ENCODE measurements at regions not wholly inside any gene's neighbourhood (a gene's known extent, or its start where the extent isn't known, plus 50 kb on each side); places are given as distances from the start of the nearest gene placed in this dataset.

- 52 to 54% methylated on average over 13 of the region's 13 CpGs for WGBS, 2 experiments (ENCODE audit: low coverage in 1 of 2, low lambda C conversion rate in 2 of 2, missing lambda C conversion rate in 2 of 2)
- Histone ChIP-seq H3K27me3 (replicated peaks; ENCODE audit: insufficient read depth) (peaks cover 39% of the 10 kb centered on the region), H4K20me1 (ENCODE audit: insufficient read depth) (no peaks in the 10 kb centered on the region), H3K79me2 (ENCODE audit: insufficient read depth) (no peaks in the 10 kb centered on the region), H2AFZ (no peak overlapping the region), H3K36me3 (ENCODE audit: low read depth) (no peaks in the 10 kb centered on the region), H3F3A (ENCODE audit: insufficient read depth) (no peaks in the 10 kb centered on the region), H3K9ac (no peak overlapping the region), H3K4me1 (ENCODE audit: insufficient read depth) (no peaks in the 10 kb centered on the region), H3K9me3 (ENCODE audit: low read depth) (no peaks in the 10 kb centered on the region), H3K27ac (no peak overlapping the region), H3K4me2 (ENCODE audit: unreplicated experiment) (no peak overlapping the region), H3K4me3 (no peak overlapping the region), H3K9me2 (ENCODE audit: insufficient read depth) (no peaks in the 10 kb centered on the region)
- no peak for TF ChIP-seq EZH2phosphoT487 (IDR thresholded peaks at IDR 0.05; ENCODE audit: insufficient read depth, low read depth)
- TF ChIP-seq EZH2 (IDR thresholded peaks at IDR 0.05; ENCODE audit: insufficient read depth, poor library complexity, severe bottlenecking): no peak
- in situ Hi-C loops (cut with MboI): no loop called here
- no peak for DNase-seq
Measured at GRCh38 chr13:109485136-109485794, 301.1 kb downstream of the IRS2 start.

- Histone ChIP-seq H3K9ac (no peak overlapping the region), H3K36me3 (ENCODE audit: low read depth) (no peaks in the 10 kb centered on the region), H3K4me1 (ENCODE audit: insufficient read depth) (no peaks in the 10 kb centered on the region), H3K27me3 (replicated peaks; ENCODE audit: insufficient read depth) (peaks cover 43% of the 10 kb centered on the region), H3K4me3 (no peak overlapping the region), H3K9me3 (ENCODE audit: low read depth) (no peaks in the 10 kb centered on the region), H3K9me2 (ENCODE audit: insufficient read depth) (no peaks in the 10 kb centered on the region), H3K79me2 (ENCODE audit: insufficient read depth) (no peaks in the 10 kb centered on the region), H3K4me2 (ENCODE audit: unreplicated experiment) (no peak overlapping the region), H4K20me1 (ENCODE audit: insufficient read depth) (no peaks in the 10 kb centered on the region), H2AFZ (no peak overlapping the region), H3K27ac (no peak overlapping the region), H3F3A (ENCODE audit: insufficient read depth) (no peaks in the 10 kb centered on the region)
- no peak for TF ChIP-seq EZH2phosphoT487 (IDR thresholded peaks at IDR 0.05; ENCODE audit: insufficient read depth, low read depth)
- TF ChIP-seq EZH2 (IDR thresholded peaks at IDR 0.05; ENCODE audit: insufficient read depth, poor library complexity, severe bottlenecking): no peak
- in situ Hi-C loops (cut with MboI): no loop called here
- 19 to 25% methylated on average over 5 of the region's 5 CpGs for WGBS, 2 experiments (ENCODE audit: low coverage in 1 of 2, low lambda C conversion rate in 2 of 2, missing lambda C conversion rate in 2 of 2)
- no peak for DNase-seq
Measured at GRCh38 chr13:109483284-109483683, 303.1 kb downstream of the IRS2 start.

DNA sequence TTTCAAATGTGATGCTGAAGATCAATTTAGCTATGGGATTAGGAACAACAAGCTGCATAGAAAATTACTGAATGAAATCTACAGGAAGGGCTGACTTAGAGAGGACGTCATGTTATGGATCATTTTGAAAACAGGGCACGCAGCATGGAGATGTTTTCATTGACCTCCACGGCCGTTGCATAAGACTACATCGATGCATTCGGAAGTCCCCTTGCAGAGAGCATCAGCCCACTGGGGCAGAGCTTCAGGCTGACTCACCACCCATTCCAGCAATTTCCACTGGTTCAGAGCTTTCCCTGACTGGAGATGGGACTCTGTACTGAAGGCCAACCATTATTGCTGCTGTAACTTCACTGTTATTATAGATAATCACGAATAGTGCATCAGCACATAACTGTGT is 305.3 kb downstream of the IRS2 start:
- in situ Hi-C loops (cut with MboI): no loop called here
- Histone ChIP-seq H3K4me2 (ENCODE audit: unreplicated experiment) (no peak overlapping the region), H3K79me2 (ENCODE audit: insufficient read depth) (no peaks in the 10 kb centered on the region), H3K9ac (no peak overlapping the region), H3K4me3 (no peak overlapping the region), H2AFZ (no peak overlapping the region), H3K9me2 (ENCODE audit: insufficient read depth) (no peaks in the 10 kb centered on the region), H3K36me3 (ENCODE audit: low read depth) (no peaks in the 10 kb centered on the region), H3K4me1 (ENCODE audit: insufficient read depth) (no peaks in the 10 kb centered on the region), H3K27ac (no peak overlapping the region), H3K9me3 (ENCODE audit: low read depth) (no peaks in the 10 kb centered on the region), H3F3A (ENCODE audit: insufficient read depth) (no peaks in the 10 kb centered on the region), H4K20me1 (ENCODE audit: insufficient read depth) (no peaks in the 10 kb centered on the region), H3K27me3 (replicated peaks; ENCODE audit: insufficient read depth) (peaks cover 41% of the 10 kb centered on the region)
- WGBS, 2 experiments (ENCODE audit: low coverage in 1 of 2, low lambda C conversion rate in 2 of 2, missing lambda C conversion rate in 2 of 2): 43 to 50% methylated on average over 7 of the region's 7 CpGs
- peak; percentile 25 for DNase-seq
- TF ChIP-seq EZH2 (IDR thresholded peaks at IDR 0.05; ENCODE audit: insufficient read depth, poor library complexity, severe bottlenecking): no peak
- TF ChIP-seq EZH2phosphoT487 (IDR thresholded peaks at IDR 0.05; ENCODE audit: insufficient read depth, low read depth): no peak

DNA sequence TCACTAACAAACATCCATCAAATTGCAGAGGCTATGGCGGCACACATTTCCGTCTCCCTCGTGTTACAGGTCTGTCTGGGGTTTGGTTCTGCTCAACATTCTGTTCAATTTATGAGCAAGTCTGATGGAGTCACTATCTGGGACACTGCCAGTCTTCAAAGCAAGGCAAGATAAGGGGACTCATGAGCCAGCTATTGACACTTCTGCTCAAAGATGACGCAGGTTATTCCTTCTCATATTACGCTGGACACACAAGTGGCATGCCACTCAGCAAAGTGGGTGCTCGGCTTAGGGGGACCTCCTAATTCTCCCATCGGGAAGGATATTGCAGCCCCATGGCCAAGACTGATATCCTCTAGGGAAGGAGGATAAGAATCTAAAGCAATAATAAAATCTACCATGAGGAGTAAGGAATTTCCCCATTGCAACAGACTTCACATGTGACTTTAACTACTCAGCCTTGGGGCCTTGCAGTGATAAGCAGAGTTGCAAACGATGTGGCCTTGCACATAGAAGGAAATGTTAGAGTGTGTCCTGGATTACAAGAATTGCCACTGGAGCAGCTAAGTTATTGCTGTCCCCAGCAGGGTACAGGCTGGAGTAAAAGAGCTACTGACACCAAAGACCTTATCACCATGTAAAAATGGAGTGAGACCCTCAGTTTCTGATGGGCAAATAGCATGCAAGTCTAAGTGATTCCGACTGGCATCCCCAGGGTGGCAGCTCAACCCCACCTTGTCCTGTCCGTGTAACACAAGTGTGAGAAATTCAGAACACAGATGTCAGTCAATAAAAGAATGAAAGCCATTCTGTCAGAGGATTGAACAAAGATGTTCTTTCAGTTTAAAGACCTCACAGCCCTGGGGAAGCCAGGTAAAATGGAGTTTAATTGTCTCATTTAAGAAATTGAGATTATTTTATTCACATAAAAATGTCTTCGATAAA is 306.1 kb downstream of the IRS2 start:
- H3K79me2 ChIP-seq (ENCODE audit: insufficient read depth): no peaks in the 10 kb centered on the region
- no peak for TF ChIP-seq EZH2 (IDR thresholded peaks at IDR 0.05; ENCODE audit: insufficient read depth, poor library complexity, severe bottlenecking)
- TF ChIP-seq EZH2phosphoT487 (IDR thresholded peaks at IDR 0.05; ENCODE audit: insufficient read depth, low read depth): no peak
- H2AFZ ChIP-seq: no peak overlapping the region
- H3K36me3 ChIP-seq (ENCODE audit: low read depth): no peaks in the 10 kb centered on the region
- DNase-seq: peak; percentile 50
- H3K27ac ChIP-seq: no peak overlapping the region
- no peak overlapping the region for H3K4me2 ChIP-seq (ENCODE audit: unreplicated experiment)
- no peaks in the 10 kb centered on the region for H4K20me1 ChIP-seq (ENCODE audit: insufficient read depth)
- in situ Hi-C loops (cut with MboI): no loop called here
- H3F3A ChIP-seq (ENCODE audit: insufficient read depth): no peaks in the 10 kb centered on the region
- peaks cover 42% of the 10 kb centered on the region for H3K27me3 ChIP-seq (replicated peaks; ENCODE audit: insufficient read depth)
- H3K4me3 ChIP-seq: no peak overlapping the region
- 40 to 45% methylated on average over 11 of the region's 11 CpGs for WGBS, 2 experiments (ENCODE audit: low coverage in 1 of 2, low lambda C conversion rate in 2 of 2, missing lambda C conversion rate in 2 of 2)
- H3K9ac ChIP-seq: no peak overlapping the region
- no peaks in the 10 kb centered on the region for H3K4me1 ChIP-seq (ENCODE audit: insufficient read depth)
- no peaks in the 10 kb centered on the region for H3K9me2 ChIP-seq (ENCODE audit: insufficient read depth)
- no peaks in the 10 kb centered on the region for H3K9me3 ChIP-seq (ENCODE audit: low read depth)
